HepG2 (cell line): ENCODE measurements at regions not wholly inside any gene's neighbourhood (a gene's known extent, or its start where the extent isn't known, plus 50 kb on each side); places are given as distances from the start of the nearest gene placed in this dataset.

Experiments used
- ATAC-seq: fragments of 200-7000 bp; cut with Tn5 transposase; 3 replicates; pipeline ENCODE4 v1.9.1; 2020; ENCODE audit warnings: mild to moderate bottlenecking, moderate library complexity
- BruUV-seq: library from RNA; stranded (reverse); fragments of 400-500 nt; replicated peaks from 2 replicates; lab custom pipeline; 2021; lab: Mats Ljungman, UMichigan
- CTCF ChIA-PET: fragments of 300-600 bp; formaldehyde crosslinking; extraction: SDS; loops from one replicate; lab custom pipeline; 2021; ENCODE audit warnings: low total read pairs, inconsistent platforms, low intra/inter-chr PET ratio; lab: Yijun Ruan, JAX
- POLR2A ChIA-PET: fragments of 350-600 bp; sonication (Branson Sonifier 250); formaldehyde crosslinking; loops from one replicate; lab custom pipeline; 2020; ENCODE audit warnings: antibody characterized with exemption, inconsistent platforms; lab: Yijun Ruan, JAX
- DNase-seq: peaks from one replicate; pipeline ENCODE4 v3.0.0-alpha.2; 2015; ENCODE audit warnings: low spot score
- FAIRE-seq: peaks from 3 replicates; lab custom pipeline; 2011; peaks lifted over from hg19 to GRCh38; lab: Jason Lieb, UNC
- H2AFZ ChIP-seq: one replicate; pipeline ENCODE4 v1.6.1; 2011; ENCODE audit warnings: low read length, inconsistent platforms
- H3K27ac ChIP-seq: fragments of 300-600 bp; 3 replicates; pipeline ENCODE4 v1.8.0; 2011; ENCODE audit warnings: mixed run types, mild to moderate bottlenecking, mixed read lengths, low read length, inconsistent platforms; ENCODE audit not compliant: insufficient read depth; ENCODE audit errors: extremely low read length
- H3K27me3 ChIP-seq, 2 experiments: fragments of 200-600 bp in 1 of 2; 2 replicates in 1 of 2; 3 replicates in 1 of 2; pipeline versions ENCODE4 v1.6.0 to v1.8.0; 2011; ENCODE audit warnings: low read length in 2 of 2, mild to moderate bottlenecking in 2 of 2, moderate library complexity in 2 of 2, inconsistent platforms in 1 of 2; ENCODE audit not compliant: insufficient read depth in 2 of 2, control insufficient read depth in 1 of 2
- H3K36me3 ChIP-seq, 2 experiments: fragments of 200-600 bp in 1 of 2; replicated peaks in 1 of 2; 2 replicates in 1 of 2; 3 replicates in 1 of 2; pipeline versions ENCODE4 v1.5.1 to v1.8.0; 2011; ENCODE audit warnings: low read length in 2 of 2, inconsistent platforms in 1 of 2; ENCODE audit not compliant: insufficient read depth in 2 of 2, control insufficient read depth in 1 of 2
- H3K4me1 ChIP-seq: 2 replicates; pipeline ENCODE4 v1.5.1; 2012; ENCODE audit warnings: low read length, inconsistent platforms; ENCODE audit not compliant: insufficient read depth
- H3K4me2 ChIP-seq: 2 replicates; pipeline ENCODE4 v1.6.0; 2011; ENCODE audit warnings: low read depth, low read length, inconsistent platforms
- H3K4me3 ChIP-seq, 3 experiments: fragments of 200-600 bp in 1 of 3; sonication (generic), shearing (Covaris generic) in 1 of 3; replicated peaks in 1 of 3; 2 replicates each; pipeline ENCODE4 v1.5.1; 2011 to 2016; ENCODE audit warnings: low read length in 3 of 3, inconsistent platforms in 2 of 3, low read depth in 2 of 3, mild to moderate bottlenecking in 2 of 3, control low read depth in 1 of 3, mixed read lengths in 1 of 3; ENCODE audit not compliant: insufficient read depth in 1 of 3
- H3K79me2 ChIP-seq: one replicate; pipeline ENCODE4 v1.6.1; 2011; ENCODE audit warnings: low read length, inconsistent platforms; ENCODE audit not compliant: insufficient read depth
- H3K9ac ChIP-seq: 2 replicates; pipeline ENCODE4 v1.6.0; 2011; ENCODE audit warnings: mild to moderate bottlenecking, low read depth, low read length, inconsistent platforms; ENCODE audit not compliant: insufficient read depth
- H3K9me3 ChIP-seq: 2 replicates; pipeline ENCODE4 v1.5.1; 2012; ENCODE audit warnings: mild to moderate bottlenecking, low read length
- H4K20me1 ChIP-seq: 2 replicates; pipeline ENCODE4 v1.6.0; 2011; ENCODE audit warnings: inconsistent platforms, mild to moderate bottlenecking, low read length, moderate library complexity; ENCODE audit not compliant: insufficient read depth
- ARNTL ChIP-seq: sonication (generic); formaldehyde crosslinking; IDR thresholded peaks from 2 replicates; pipeline ENCODE4 v1.4.0; 2020; ENCODE audit warnings: mild to moderate bottlenecking, missing genetic modification reagents
- ESRRA ChIP-seq: sonication (generic); formaldehyde crosslinking; IDR thresholded peaks from 2 replicates; pipeline ENCODE4 v1.5.1; 2020; ENCODE audit warnings: mild to moderate bottlenecking, low read depth, missing genetic modification reagents
- HIC2 ChIP-seq: sonication (generic); formaldehyde crosslinking; IDR thresholded peaks from 2 replicates; pipeline ENCODE4 v1.9.0; 2022; ENCODE audit warnings: low read depth, missing genetic modification reagents
- HOXA3 ChIP-seq: sonication (generic); formaldehyde crosslinking; IDR thresholded peaks from 2 replicates; pipeline ENCODE4 v1.5.0; 2020; ENCODE audit warnings: missing genetic modification reagents
- KLF16 ChIP-seq, 2 experiments: sonication (generic) in 1 of 2; formaldehyde crosslinking in 1 of 2; IDR thresholded peaks; 2 replicates each; pipeline versions ENCODE4 v1.6.1 to v1.8.0; 2016 to 2023; ENCODE audit warnings: missing genetic modification reagents in 2 of 2, missing compliant biosample characterization in 1 of 2
- MATR3 ChIP-seq: sonication (generic); formaldehyde crosslinking; IDR thresholded peaks from 2 replicates; pipeline ENCODE4 v1.4.0; 2020; ENCODE audit warnings: missing genetic modification reagents
- MEIS2 ChIP-seq: sonication (generic); formaldehyde crosslinking; IDR thresholded peaks from 2 replicates; pipeline ENCODE4 v1.9.0; 2021; ENCODE audit warnings: mild to moderate bottlenecking, missing genetic modification reagents
- MXD1 ChIP-seq: sonication (generic); formaldehyde crosslinking; IDR thresholded peaks from 2 replicates; pipeline ENCODE4 v1.4.0; 2020; ENCODE audit warnings: mild to moderate bottlenecking, missing genetic modification reagents
- PBX2 ChIP-seq: IDR thresholded peaks from 2 replicates; pipeline ENCODE4 v1.6.1; 2016; ENCODE audit warnings: control low read depth
- PPARG ChIP-seq: conservative IDR thresholded peaks from 2 replicates; pipeline ENCODE4 v1.6.1; 2016; ENCODE audit warnings: missing biosample characterization, missing genetic modification reagents
- RAD51 ChIP-seq: fragments of 450-650 bp; IDR thresholded peaks from 2 replicates; pipeline ENCODE4 v1.6.1; 2016; ENCODE audit warnings: borderline replicate concordance
- RARA ChIP-seq: IDR thresholded peaks from 2 replicates; pipeline ENCODE4 v1.6.1; 2016; ENCODE audit warnings: missing genetic modification reagents, missing compliant biosample characterization
- XBP1 ChIP-seq: sonication (generic); formaldehyde crosslinking; IDR thresholded peaks from 2 replicates; pipeline ENCODE4 v1.5.0; 2020; ENCODE audit warnings: missing genetic modification reagents
- ZBTB38 ChIP-seq: sonication (generic); formaldehyde crosslinking; IDR thresholded peaks from 2 replicates; pipeline ENCODE4 v1.5.1; 2020; ENCODE audit warnings: mild to moderate bottlenecking, missing genetic modification reagents
- ZMYM3 ChIP-seq: sonication (generic); formaldehyde crosslinking; IDR thresholded peaks from 2 replicates; pipeline ENCODE4 v1.5.1; 2020; ENCODE audit warnings: mild to moderate bottlenecking, missing genetic modification reagents
- ZNF317 ChIP-seq: sonication (generic); formaldehyde crosslinking; IDR thresholded peaks from 2 replicates; pipeline ENCODE4 v1.5.0; 2020; ENCODE audit warnings: mild to moderate bottlenecking, missing genetic modification reagents
- ZNF589 ChIP-seq: sonication (generic); formaldehyde crosslinking; conservative IDR thresholded peaks from 2 replicates; pipeline ENCODE4 v1.8.0; 2022; ENCODE audit warnings: mild to moderate bottlenecking, moderate library complexity, missing genetic modification reagents
- WGBS: methylation state at CpG from one replicate; pipeline ENCODE4 v1.1.6; 2017; ENCODE audit warnings: low lambda C conversion rate; 5-methylcytosine and 5-hydroxymethylcytosine counted together
- in situ Hi-C: cut with HindIII; loops from 2 replicates; pipeline ENCODE4 v1.10.0; 2017; ENCODE audit warnings: low pct_unique_long_range_greater_than_20kb; ENCODE audit not compliant: extremely low pct_ligation_motif_present
- intact Hi-C: fragments of 100-400 bp; cut with micrococcal nuclease; formaldehyde crosslinking; loops from one replicate; pipeline ENCODE4 v1.10.0; 2022; ENCODE audit not compliant: unreplicated experiment
- TF ChIP-seq, protein P1 (sequence below): sonication (generic); formaldehyde crosslinking; IDR thresholded peaks from 2 replicates; pipeline ENCODE4 v1.5.0; 2020; ENCODE audit warnings: mild to moderate bottlenecking, missing genetic modification reagents
- TF ChIP-seq, protein P2 (sequence below): sonication (generic); formaldehyde crosslinking; conservative IDR thresholded peaks from 2 replicates; pipeline ENCODE4 v1.8.0; 2022; ENCODE audit warnings: mild to moderate bottlenecking, moderate library complexity, missing genetic modification reagents

- no peak overlapping the region for H3K9ac ChIP-seq
- DNase-seq (no peak), ATAC-seq (no peak), FAIRE-seq (no peak)
- no peak overlapping the region for H3K27ac ChIP-seq
- H3K36me3 ChIP-seq = no peaks in the 10 kb centered on the region
- in situ Hi-C loops = no loop called here
- H3K4me1 ChIP-seq = no peaks in the 10 kb centered on the region
- POLR2A ChIA-PET = no interaction called here
- no peaks in the 10 kb centered on the region for H3K79me2 ChIP-seq
- no peak overlapping the region for H3K4me2 ChIP-seq
- peaks cover 12% of the 10 kb centered on the region for H3K9me3 ChIP-seq
- no TSS peak for BruUV-seq
- TF ChIP-seq, protein P1, sequence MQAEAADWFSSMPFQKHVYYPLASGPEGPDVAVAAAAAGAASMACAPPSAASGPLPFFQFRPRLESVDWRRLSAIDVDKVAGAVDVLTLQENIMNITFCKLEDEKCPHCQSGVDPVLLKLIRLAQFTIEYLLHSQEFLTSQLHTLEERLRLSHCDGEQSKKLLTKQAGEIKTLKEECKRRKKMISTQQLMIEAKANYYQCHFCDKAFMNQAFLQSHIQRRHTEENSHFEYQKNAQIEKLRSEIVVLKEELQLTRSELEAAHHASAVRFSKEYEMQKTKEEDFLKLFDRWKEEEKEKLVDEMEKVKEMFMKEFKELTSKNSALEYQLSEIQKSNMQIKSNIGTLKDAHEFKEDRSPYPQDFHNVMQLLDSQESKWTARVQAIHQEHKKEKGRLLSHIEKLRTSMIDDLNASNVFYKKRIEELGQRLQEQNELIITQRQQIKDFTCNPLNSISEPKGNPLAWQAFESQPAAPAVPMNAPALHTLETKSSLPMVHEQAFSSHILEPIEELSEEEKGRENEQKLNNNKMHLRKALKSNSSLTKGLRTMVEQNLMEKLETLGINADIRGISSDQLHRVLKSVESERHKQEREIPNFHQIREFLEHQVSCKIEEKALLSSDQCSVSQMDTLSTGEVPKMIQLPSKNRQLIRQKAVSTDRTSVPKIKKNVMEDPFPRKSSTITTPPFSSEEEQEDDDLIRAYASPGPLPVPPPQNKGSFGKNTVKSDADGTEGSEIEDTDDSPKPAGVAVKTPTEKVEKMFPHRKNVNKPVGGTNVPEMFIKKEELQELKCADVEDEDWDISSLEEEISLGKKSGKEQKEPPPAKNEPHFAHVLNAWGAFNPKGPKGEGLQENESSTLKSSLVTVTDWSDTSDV (CRISPR knock-in tag) = no peak
- TF ChIP-seq ZMYM3 (CRISPR knock-in tag) (no peak), MATR3 (no peak), XBP1 (no peak), MEIS2 (CRISPR knock-in tag) (no peak), PBX2 (CRISPR knock-in tag) (no peak), HIC2 (CRISPR knock-in tag) (no peak), ZNF589 (CRISPR knock-in tag) (no peak), ARNTL (CRISPR knock-in tag) (no peak), RARA (CRISPR knock-in tag) (no peak), ZNF317 (no peak), RAD51 (no peak), HOXA3 (no peak), MXD1 (no peak), PPARG (CRISPR knock-in tag) (no peak), KLF16 (CRISPR knock-in tag; IDR thresholded peaks at IDR 0.05) (no peak), ZBTB38 (CRISPR knock-in tag) (no peak), ESRRA (CRISPR knock-in tag) (no peak)
- TF ChIP-seq, protein P2, sequence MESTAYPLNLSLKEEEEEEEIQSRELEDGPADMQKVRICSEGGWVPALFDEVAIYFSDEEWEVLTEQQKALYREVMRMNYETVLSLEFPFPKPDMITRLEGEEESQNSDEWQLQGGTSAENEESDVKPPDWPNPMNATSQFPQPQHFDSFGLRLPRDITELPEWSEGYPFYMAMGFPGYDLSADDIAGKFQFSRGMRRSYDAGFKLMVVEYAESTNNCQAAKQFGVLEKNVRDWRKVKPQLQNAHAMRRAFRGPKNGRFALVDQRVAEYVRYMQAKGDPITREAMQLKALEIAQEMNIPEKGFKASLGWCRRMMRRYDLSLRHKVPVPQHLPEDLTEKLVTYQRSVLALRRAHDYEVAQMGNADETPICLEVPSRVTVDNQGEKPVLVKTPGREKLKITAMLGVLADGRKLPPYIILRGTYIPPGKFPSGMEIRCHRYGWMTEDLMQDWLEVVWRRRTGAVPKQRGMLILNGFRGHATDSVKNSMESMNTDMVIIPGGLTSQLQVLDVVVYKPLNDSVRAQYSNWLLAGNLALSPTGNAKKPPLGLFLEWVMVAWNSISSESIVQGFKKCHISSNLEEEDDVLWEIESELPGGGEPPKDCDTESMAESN (CRISPR knock-in tag) = no peak
- TF ChIP-seq, all 625 proteins: peak for 0
- 4% methylated on average over 2 of the region's 2 CpGs for WGBS
- H2AFZ ChIP-seq = no peak overlapping the region
- no peak overlapping the region for H3K4me3 ChIP-seq
- intact Hi-C loops = no loop called here
- H4K20me1 ChIP-seq = no peaks in the 10 kb centered on the region
- CTCF ChIA-PET = no interaction called here
- H3K27me3 ChIP-seq = no peaks in the 10 kb centered on the region
These were observed 253.1 kb upstream of the EDA2R start for GRCh38 chrX:66892004-66892403.
